GM18499 (cell line): ENCODE measurements at regions not wholly inside any gene's neighbourhood (a gene's known extent, or its start where the extent isn't known, plus 50 kb on each side); places are given as distances from the start of the nearest gene placed in this dataset.

Experiments used
- ATAC-seq: cut with Tn5 transposase; IDR thresholded peaks from one replicate; pipeline ENCODE4 v1.9.1; 2021; ENCODE audit warnings: moderate number of reproducible peaks; ENCODE audit not compliant: insufficient read depth, unreplicated experiment

DNA sequence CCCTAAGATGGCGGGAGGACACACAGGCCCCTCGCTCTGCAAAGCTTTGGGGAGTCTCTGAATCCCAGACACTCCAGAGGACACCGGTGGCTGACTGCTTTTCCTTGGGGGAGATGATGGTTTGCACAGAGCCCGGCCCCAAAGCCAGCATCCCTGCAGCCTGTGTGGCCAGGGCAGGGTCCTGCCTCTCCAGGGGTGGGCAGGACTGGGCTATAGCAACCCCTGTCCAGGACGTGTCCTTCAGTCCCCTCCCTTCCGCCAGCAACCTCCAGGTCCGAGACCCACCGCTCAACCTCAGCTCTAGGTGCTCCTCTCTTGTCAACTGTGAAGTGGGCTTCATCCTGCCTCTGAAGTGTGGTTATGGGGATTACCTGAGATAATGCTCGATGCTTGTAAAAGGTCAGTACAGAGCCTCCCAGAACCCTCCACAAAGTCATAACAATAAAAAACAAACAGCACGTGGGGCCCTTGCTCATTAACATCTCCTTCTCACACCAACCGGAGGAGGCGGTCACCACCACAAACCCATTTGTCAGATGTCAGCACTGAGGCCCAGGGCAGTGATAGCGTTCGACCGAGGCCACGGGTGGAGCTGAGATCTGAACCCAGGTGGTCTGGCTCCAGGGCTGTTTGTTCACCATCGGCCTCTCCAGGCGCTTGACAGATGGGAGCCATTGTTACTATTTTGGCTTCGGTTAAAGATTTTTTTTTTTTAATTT lies 304.8 kb downstream of the IRF8 start:
- ATAC-seq, result no peak

DNA sequence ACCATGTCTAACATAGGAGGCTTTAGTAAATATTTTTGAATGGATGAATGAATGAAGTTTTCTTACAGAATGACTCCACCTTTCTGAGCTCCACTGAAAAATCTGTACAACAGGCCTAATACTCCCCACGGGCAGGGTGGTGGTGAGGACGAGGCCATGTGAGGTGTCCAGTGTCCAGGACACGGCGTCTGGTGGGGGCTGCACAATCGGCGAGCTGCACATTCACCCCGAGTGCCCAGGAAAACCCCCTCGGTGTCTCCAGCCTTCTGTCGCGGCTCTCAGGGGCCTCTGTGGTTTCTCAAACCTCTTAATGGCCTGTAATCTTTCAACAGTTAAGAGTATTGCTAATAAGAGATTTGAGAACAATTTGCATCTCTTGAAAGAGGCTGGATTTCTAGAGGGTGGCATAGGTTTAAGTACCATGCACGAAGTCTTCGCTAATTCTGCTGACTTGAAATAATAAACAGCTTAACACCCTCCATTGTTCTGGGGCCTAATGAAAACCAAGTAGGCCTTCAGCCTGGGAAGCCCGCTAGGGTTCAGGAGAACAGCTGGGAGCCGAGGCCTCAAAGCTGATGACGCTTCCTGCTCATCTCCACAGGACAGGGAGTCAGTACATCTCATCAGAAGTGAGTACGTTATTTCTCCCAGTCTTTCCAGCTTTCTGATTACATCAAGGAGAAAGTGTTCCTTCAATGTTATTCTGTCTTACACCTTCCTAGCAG lies 304.6 kb upstream of the FOXF1 start:
- no peak for ATAC-seq

DNA sequence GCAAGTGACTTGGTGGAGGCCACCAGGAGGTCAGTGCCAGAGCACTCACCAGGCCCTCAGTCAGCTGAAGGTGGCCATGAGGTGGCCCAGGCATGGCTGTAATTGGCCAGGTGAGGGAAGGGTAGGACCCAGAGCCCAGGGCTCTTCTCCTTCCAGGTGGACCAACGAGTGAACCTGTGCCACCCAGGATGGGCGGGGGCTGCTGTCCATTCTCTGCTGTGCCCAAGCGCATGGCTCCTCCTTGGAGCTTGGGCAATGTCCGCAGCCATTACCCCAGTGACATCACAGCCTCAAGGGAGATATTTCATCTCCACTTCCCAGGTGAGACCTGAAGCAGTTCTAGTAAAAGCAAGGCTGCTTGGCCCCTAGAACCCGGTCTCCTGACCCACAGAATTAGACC lies 303.0 kb upstream of the FOXF1 start:
- ATAC-seq, result no peak

DNA sequence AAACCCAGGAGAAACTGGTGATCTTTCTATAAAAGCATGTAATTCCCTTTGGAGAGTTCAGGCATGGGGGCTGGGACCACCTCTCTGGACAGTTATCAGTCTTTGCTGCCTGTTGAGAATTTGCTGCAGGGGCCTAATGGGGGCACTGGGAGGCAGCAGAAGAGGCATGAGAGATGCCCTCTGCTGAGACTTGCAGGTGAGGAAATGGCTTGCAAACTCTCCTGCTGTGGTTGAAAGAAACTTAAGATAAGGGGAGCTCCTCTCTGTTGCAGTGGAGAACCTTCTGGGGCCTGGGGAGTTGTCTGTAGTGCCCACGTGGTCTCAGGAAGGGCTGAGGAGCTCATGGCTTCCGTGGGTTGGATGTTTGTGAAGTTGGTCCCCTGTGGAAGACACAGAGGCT lies 301.1 kb upstream of the FOXF1 start:
- ATAC-seq, result no peak

DNA sequence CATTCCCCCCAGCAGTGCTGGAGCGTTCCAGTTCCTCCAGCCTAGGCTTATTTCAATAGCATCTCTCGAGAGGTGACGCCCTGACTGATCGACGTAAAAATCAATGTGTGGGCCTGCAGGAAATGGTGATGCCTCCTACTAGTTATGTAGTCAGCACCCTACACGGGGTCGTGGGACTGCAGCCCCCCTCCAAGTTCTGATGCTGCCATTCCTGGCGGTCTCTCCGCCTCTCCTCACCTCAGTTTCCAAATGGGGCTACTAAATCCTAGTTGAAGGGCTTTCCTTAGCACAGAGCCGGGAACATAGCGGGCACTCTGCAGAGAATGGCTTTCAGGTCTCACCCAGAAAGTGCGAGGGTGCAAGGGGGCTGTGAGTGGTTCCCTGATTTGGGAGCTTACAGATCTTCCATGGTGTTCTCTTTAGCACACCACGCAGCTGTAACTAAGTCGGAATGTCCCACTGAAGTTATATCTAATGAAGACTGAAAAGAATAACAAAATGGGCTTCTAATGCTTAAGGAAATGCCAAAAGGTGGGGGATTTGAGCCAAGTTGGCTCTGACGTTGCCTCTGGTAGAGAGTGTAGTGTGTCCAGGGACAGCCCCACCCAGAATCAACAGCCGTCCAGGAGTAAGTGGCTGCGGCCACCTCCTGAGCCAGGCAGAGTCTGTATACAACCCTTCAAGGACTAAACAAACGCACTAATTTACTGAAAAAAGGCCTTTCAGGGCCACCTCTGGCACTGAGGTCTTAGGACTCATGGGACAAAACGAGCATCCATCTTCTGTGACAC lies 299.7 kb upstream of the FOXF1 start:
- ATAC-seq, result no peak

DNA sequence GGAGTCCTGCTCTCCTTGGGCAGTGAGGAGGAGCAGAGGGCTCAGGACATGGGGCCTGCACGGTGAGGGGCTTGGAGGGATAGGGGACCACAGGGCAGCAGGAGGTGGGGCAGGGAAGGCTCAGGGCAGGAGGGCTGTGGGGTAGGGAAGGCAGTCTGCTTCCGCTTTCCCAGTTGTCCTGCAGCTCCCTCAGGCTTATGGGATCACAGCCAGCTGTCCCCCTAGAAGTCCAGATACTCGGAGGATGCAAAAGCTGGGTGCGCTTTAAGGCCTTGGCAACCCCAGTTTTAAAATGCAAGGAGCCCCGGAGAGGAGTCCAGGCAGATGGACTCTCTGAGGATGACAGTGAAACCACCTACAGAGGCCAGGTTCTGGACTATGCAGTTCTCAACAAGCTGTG lies 299.1 kb upstream of the FOXF1 start:
- no peak for ATAC-seq

DNA sequence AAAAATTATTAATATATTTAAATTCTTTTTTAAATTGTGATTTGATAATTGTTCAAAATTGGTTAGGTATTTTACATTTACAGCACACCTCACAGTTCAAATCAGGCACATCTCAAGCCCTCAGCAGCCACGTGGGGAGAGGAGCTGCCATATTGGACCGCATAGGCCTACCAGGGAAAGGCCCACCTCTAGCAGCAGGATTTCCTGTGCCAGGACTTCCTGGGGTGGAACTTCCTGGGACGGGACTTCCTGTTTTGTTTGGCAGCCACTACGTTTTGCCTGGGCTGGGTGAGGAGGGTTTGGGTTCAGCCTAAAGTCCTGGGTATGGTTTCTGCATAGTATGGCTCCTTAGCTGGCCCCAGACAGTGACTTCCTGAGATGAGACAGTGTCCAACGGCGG lies 298.5 kb upstream of the FOXF1 start:
- no peak for ATAC-seq

DNA sequence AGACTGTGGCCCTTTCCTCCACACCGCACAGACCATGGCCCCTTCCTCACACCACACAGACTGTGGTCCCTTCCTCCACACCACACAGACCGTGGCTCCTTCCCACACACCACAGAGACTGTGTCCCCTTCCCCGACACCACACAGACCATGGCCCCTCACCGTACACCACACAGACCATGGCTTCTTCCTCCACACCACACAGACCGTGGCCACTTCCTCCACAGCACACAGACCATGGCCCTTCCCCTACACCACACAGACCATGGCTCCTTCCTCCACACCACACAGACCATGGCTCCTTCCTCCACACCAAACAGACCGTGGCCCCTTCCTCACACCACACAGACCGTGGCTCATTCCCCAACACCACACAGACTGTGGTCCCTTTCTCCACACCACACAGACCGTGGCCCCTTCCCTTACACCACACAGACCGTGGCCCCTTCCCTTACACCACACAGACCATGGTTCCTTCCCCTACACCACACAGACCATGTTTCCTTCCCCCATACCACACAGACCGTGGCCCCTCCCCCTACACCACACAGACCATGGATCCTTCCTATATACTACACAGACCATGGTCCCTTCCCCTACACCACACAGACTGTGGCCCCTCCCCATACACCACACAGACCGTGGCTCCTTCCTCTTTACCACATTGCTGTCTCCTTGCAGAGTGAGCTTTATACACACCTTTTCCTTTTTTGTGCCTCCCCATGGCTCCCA lies 297.5 kb upstream of the FOXF1 start:
- ATAC-seq, result no peak

DNA sequence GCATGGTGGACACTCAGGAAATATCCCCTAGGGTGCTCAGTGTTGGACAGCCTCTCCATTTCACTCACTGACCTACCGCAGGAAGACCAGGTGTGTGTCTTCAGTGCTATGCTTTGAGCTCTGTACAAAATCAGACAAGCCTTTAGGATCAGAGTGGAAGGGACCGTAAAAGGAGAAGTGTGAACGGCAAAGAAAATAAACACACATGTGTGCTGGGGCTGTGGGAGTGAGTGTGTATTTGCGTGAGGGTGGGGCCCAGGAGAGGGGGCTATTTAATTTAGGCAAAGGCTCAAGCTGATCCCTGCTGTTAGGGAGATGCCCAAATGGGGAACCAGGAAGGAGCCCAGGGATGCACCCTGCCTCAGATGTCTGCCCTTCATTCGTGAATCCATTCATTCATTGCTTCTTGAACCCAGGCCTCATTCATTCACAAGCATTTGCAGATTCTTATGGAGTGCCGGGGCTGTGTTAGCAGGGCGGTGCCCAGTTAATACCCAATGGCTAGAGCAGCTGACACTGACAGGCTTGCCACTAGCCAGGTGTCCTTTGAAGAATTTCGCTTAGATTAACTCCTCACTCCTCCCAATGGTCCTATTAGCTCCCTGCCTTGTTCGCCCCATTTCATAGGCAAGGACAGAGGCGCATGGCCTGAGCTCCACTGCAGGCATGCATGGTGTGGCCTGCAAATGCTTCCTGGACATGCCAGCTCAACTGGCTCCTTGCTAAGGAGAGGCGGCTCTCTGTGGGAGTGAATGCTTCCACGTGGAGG lies 296.7 kb upstream of the FOXF1 start:
- ATAC-seq, result no peak

DNA sequence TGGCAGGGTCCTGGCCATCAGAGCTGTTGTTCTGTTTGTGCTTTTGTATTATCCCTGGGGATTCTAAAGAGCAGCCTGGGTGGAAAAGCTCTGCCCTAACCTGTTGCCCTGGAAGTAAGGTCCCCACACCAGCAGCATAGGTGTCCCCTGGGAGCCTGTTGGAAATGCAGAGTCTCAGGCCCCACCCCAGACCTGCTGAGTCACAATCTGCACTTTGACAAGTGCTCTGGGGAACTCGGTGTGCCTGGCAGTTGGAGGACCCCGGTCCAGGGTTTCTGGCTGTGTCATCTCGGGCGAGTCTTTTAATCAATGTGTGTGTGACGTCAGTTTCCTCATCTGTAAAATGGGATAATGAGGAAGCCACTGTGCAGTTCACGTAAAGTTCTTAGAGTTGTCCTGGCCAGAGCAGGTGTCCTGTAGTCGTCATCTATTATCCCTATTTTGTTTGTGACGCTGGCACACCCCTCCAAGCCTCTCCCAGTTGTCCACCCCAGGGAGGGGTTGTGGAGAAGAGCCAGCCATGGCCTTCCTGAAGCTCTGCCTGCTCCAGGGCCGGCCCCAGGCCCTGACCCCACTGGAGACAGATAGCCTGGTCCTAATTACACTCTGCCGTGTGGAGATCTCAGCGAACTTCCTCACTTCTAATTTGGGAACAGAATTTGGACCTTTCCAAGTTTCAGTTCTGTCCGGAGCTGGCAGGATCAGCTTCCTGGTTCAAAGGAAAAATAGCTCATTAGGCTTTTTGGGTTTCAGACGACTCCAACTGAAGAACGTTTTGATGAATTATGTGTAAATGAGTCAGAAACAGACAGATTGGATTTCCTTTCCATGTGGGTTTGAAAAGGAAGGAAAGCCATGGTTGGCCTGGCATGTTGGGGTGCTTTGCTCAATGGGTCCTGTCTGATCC lies 295.7 kb upstream of the FOXF1 start:
- no peak for ATAC-seq

DNA sequence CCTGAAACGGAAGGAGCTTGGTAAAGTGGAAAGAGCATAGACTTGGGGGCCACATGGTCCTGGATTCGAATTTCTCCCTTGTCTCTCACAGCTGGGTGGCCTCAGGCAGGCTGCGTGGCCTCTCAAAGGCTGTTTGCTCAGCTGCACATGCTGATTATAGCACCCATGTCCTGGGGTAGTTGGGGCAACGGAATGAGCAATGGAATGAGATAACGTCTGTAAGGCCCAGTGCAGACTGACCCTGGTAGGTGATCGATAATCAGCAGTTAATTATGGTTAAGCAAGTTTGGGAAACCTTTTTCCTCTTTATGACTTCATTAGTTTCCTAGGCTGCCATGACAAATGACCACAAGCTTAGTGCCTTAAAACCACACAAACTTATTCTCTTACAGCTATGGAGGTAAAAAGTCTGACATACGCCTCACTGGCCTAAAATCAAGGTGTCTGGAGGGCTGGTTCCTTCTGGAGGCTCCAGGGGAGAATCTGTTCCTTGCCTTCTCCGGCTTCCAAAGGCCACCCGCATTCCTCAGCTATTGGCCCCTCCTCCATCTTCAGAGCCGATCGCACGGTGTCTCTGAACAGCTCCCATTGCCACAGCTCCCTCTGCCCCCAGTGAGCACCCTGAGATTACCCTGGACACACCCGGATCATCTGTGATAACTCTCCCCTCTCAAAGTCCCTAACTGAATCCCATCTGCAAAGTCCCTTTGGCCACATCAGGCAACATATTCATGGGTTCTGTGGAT lies 294.9 kb upstream of the FOXF1 start:
- ATAC-seq, result no peak

DNA sequence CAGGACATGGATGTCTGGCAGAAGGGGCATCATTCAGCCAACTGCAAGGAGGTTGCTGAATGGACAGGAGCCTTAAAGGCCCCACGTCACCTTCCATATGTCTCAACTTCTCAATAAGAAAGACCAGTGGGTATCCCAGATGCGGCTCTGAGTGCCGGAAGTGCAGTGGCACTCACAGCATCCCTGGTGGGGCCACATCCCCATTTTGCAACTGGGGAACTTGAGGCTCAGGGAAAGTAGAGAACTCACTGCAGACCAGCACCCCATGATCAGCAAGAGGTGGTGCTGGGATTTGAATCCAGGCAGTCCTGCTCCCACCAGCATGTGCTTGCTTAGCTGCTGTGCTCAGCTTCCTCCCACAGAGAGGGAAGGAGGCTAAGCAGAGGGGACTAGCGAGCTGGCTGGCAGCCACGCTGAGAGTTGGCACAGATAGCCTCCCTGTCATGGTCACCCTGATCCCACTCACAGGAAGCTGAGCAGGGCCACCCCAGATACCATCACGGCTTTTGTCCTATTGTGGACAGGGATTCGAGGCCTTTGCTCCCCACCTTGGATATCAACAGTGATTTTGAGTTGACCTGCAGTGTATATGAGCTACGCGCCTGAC lies 294.2 kb upstream of the FOXF1 start:
- ATAC-seq, result no peak

DNA sequence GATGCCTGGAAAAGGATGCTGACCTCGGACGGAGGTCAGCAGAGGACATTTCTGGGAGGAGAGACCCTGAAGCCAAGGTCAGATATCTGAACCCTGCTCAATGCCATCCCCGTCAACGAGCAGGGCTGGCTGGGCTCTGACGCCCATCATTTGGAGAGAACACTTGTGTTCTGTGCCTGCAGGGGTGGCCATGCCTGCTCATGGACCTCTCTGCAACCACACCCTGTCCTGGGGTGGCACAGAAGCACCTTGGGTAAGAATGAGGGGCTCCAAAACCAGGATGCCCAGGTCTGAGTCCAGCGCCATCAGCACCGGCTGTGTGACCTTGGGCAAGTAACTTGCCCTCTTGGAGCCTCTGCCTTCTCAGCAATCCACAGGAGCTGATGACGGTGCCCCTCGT lies 293.7 kb upstream of the FOXF1 start:
- no peak for ATAC-seq

DNA sequence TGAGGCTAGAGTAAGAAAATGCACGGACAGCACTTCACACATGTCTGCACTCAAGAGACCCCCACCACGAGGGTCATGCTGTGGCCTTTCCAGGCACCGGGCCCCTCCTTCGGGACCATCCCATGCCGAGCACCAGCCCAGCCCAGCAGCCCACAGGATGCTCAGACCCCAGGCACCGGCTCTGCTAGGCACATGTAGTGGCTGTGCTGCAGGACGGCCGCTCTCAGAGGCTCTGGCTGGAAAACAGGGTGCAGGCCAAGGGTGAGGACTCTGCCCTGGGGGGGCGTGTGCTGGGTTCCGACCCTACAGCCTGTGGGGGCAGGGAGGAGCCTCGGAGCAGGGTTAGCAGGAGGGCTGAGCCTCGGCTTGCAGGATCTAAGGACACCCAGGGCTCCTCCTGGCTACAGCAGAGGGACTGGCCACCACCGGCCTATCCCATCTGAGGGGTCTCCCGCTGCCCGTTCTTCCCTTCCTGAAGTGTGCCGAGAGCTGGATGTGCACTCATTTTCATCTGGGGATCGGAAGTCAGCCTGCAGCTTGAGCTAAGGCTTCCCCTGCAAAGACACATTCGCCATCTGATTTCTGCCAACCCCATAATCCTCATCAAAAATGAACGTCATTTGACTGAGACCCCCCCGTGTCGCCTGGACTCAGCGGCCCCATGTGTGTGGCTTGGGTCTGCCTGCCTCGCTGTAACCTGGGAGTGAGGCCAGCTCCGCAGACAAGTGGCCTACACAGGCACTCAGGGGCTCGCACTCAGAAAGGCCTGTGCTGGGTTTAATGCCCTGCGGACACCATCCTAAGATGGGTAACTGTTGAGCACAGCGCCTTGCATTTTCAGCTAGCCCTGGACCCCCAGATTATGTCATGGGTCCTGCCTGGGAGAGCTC lies 293.1 kb upstream of the FOXF1 start:
- ATAC-seq, result no peak

DNA sequence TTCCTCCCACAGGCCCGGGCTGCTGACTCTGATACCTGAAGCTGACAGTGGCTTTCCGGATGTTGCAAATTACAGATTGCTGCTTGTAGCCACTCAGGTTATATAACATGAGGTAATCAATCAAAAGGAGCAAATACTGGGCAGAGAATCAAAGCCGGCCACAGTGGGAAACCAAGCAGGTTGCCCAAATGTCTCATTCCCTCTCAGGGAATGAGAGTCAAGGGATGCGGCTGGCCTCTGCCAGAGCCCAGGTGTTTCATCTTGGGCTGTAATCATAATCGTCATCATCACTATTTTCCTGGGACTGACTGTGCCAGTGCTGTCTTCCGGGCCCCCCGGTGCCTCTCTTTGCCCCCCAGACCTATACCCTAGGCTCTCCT lies 292.4 kb upstream of the FOXF1 start:
- no peak for ATAC-seq

DNA sequence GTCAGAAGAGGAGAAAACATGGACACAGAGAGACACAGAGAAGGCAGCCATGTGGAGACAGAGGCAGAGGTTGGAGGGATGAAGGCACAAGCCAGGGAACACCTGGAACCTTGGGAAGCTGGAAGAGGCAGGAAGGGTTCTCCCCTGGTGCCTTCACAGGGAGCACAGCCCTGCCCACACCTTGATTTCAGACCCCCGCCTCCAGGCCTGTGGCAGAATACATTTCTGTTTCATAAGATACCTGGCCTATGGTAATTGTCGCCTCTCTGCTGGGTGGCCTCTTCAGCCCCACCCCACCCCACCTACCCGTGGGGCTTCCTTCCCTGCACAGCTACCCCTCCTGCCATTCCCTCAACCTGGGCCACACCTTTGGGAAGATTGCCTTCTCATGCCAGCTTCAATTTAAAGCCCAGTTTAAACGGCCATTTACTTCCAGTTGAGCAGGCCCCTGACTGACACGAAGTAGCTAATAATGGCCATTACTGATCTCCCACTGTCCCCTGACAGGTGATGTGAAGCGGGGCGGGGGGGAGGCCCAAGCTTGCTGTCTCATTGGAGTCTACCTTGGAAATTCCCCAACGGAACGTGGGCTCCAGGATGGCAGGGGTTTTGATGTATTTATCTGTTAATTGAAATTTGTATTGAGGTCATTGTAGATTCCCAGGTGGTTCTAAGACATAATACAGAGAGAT lies 291.7 kb upstream of the FOXF1 start:
- no peak for ATAC-seq
